Fibroblast of pulmonary artery (primary cell): ENCODE measurements at regions not wholly inside any gene's neighbourhood (a gene's known extent, or its start where the extent isn't known, plus 50 kb on each side); places are given as distances from the start of the nearest gene placed in this dataset.

Source experiments
- DNase-seq: peaks from one replicate; pipeline ENCODE4 v3.0.0-alpha.2; 2010; ENCODE audit warnings: low read depth
- H3K4me3 ChIP-seq: replicated peaks from 2 replicates; pipeline ENCODE4 v1.5.1; 2011; ENCODE audit warnings: low read depth, mild to moderate bottlenecking, control low read depth, low read length, moderate library complexity
- TF ChIP-seq, protein P1 (sequence below): IDR thresholded peaks from 2 replicates; pipeline ENCODE4 v1.5.1; 2011; ENCODE audit warnings: mild to moderate bottlenecking, control low read depth, low read length, inconsistent platforms; ENCODE audit errors: missing control alignments

DNA sequence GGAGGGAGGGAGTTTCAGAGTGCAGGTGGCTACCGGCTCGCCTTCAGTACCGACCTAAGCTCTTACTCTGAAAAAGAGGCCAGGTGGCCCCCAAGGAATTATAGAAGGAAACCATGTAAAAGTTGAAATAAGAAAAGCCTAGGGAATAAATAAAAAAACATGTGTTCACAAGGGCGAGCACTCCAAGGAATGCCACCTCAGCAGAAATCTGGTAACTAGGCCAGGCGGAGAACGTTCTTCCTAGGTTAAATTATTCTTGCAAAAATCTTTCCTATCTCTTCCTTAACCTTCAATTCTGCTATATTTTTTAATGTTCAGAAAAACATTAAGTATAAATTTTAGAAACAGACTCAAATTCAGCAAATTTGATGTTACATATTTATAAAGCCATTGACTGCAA is 1260.3 kb upstream of the SLC10A2 start:
- H3K4me3 ChIP-seq: no peak overlapping the region
- no peak for DNase-seq
- TF ChIP-seq, protein P1, sequence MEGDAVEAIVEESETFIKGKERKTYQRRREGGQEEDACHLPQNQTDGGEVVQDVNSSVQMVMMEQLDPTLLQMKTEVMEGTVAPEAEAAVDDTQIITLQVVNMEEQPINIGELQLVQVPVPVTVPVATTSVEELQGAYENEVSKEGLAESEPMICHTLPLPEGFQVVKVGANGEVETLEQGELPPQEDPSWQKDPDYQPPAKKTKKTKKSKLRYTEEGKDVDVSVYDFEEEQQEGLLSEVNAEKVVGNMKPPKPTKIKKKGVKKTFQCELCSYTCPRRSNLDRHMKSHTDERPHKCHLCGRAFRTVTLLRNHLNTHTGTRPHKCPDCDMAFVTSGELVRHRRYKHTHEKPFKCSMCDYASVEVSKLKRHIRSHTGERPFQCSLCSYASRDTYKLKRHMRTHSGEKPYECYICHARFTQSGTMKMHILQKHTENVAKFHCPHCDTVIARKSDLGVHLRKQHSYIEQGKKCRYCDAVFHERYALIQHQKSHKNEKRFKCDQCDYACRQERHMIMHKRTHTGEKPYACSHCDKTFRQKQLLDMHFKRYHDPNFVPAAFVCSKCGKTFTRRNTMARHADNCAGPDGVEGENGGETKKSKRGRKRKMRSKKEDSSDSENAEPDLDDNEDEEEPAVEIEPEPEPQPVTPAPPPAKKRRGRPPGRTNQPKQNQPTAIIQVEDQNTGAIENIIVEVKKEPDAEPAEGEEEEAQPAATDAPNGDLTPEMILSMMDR: no peak

DNA sequence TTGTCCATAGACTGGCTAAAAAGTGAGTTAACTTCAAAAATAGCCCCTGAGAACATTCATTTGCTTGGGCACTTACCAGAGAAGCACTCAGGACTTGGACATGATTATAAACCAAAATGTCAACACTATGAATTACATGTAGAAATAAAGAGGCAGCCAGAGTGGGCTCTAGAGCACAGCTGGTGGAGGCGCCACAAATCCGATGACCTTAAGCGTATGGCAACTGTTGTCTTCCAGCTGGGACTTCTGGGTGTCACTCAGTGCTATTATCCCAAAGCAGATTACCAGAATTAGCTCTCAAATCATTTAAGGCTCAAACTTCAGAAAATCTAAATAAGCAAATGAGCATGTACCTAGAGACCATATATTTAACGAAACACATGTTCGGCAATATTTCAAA is 1255.5 kb upstream of the SLC10A2 start:
- DNase-seq: no peak
- H3K4me3 ChIP-seq: no peak overlapping the region
- TF ChIP-seq, protein P1: no peak

DNA sequence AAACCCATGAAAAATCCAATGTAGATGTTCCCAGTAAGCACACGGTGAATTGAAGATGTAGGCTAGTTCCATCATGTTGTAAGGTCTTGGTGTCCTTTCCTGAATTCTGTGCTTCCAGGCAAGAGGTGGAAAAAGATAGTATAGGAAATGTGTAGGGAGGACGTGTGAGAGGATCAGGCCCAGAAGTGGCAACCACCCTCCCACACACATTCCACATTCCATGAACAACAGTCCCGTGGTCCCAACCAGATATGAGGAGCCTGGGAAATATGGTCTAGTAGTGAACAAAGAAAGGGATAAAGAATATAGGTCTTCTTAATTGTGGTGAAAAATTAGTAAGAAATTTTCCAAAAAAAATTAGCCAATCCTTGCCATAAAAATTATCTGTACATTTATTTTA is 1254.2 kb upstream of the SLC10A2 start:
- H3K4me3 ChIP-seq: no peak overlapping the region
- TF ChIP-seq, protein P1: no peak
- peak; percentile 59 for DNase-seq

DNA sequence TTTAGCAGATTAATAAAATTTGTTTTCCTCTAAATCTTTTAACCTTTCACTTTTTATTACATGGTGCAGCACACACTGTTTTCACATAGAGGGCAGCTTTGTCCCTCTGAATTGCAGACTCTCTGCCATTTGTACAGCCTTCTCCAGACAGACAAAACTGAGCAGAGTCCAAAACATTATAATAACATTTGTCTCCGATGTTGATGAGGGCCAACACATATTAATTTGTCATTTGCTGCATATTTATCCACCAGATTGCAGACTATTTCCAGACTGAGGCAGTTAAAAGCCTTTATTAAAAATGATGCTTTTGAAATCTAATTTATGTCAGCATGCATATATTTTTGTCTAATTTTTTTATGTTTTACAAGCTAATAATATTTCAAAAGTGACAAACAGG is 1251.9 kb upstream of the SLC10A2 start:
- peak; percentile 68 for DNase-seq
- TF ChIP-seq, protein P1: peak; percentile 61

DNA sequence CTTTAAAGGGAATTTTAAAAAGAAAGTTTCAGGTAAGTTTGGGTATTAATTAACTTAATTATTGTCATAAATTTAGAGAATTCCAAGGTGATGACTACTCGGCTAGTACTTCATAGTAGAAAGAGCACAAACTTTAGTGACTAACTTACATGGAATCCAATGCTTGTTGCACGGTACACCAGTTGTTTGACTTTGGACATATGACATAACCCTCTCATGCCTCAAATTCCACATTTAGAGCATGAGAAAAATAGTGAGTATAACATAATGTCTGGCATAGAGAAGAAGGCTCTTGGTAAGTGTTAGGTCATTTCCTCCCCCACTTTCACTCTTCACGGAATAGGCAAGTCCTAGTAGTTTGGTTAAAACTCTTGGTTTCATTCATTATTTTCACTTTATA is 1249.4 kb upstream of the SLC10A2 start:
- no peak overlapping the region for H3K4me3 ChIP-seq
- TF ChIP-seq, protein P1: no peak
- peak; percentile 95 for DNase-seq

More for the DNA sequence above, 1251.9 kb upstream of the SLC10A2 start:
- H3K4me3 ChIP-seq: no peak overlapping the region

DNA sequence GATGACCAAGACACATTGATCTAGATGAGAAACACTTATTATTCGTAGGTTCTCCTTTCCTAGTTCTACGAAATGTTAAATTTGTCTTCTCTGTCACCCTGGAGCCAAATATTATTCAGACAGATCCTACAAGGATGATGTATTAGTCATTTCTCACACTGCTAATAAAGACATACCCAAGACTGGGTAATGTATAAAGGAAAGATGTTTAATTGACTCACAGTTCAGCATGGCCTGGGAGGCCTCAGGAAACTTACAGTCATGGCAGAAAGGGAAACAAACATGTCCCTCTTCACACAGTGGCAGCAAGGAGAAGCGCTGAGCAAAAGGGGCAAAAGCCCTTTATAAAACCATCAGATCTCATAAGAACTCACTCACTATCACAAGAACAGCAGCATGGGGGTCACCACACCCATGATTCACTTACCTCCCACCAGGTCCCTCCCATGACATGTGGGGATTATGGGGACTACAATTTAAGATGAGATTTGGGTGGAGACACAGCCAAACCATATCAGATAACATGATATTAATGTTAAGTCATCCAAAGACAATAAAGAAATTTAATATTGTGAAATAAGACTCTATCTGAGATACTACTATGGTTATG is 1248.8 kb upstream of the SLC10A2 start:
- TF ChIP-seq, protein P1: no peak
- no peak for DNase-seq
- no peak overlapping the region for H3K4me3 ChIP-seq

DNA sequence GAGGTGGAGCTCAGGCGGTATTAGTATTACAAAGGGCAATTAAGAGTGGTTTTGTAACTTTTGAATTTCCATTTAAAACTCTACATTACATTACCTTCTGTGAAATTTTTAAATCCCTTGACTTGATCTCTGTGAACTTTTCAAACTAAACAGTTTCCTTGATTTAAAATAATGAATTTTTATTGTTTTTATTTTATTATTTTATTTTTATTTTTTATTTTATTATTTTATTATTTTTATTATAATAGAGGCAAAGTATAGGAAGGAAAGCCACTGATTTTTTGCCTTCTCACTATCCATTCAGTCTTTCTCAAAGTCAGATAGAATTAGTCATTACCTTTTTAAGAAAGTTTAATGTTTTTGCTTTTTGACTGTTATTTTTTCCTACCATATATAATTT is 1248.1 kb upstream of the SLC10A2 start:
- DNase-seq: no peak
- no peak overlapping the region for H3K4me3 ChIP-seq
- TF ChIP-seq, protein P1: no peak
